GM23338 (cell line): ENCODE measurements at regions not wholly inside any gene's neighbourhood (a gene's known extent, or its start where the extent isn't known, plus 50 kb on each side); places are given as distances from the start of the nearest gene placed in this dataset.

Experiments
- POLR2AphosphoS5 ChIP-seq: IDR thresholded peaks from 2 replicates; pipeline ENCODE4 v1.6.1; 2016; ENCODE audit warnings: antibody characterized with exemption, low read depth
- TF ChIP-seq, protein P1 (sequence below), 2 experiments: fragments of 200-600 bp in 1 of 2; sonication (generic) in 1 of 2; conservative IDR thresholded peaks; 2 replicates each; pipeline versions ENCODE4 v1.5.1 to v1.6.1; 2016 to 2017; ENCODE audit warnings: antibody characterized with exemption in 2 of 2, low read depth in 2 of 2, mild to moderate bottlenecking in 2 of 2, moderate library complexity in 1 of 2
- TF ChIP-seq, protein P2 (sequence below): IDR thresholded peaks from 2 replicates; pipeline ENCODE4 v1.6.1; 2016; ENCODE audit warnings: antibody characterized with exemption

- TF ChIP-seq, protein P1, sequence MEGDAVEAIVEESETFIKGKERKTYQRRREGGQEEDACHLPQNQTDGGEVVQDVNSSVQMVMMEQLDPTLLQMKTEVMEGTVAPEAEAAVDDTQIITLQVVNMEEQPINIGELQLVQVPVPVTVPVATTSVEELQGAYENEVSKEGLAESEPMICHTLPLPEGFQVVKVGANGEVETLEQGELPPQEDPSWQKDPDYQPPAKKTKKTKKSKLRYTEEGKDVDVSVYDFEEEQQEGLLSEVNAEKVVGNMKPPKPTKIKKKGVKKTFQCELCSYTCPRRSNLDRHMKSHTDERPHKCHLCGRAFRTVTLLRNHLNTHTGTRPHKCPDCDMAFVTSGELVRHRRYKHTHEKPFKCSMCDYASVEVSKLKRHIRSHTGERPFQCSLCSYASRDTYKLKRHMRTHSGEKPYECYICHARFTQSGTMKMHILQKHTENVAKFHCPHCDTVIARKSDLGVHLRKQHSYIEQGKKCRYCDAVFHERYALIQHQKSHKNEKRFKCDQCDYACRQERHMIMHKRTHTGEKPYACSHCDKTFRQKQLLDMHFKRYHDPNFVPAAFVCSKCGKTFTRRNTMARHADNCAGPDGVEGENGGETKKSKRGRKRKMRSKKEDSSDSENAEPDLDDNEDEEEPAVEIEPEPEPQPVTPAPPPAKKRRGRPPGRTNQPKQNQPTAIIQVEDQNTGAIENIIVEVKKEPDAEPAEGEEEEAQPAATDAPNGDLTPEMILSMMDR (conservative IDR thresholded peaks at IDR 0.05; ENCODE audit: low read depth in 2 of 2), result no peak
- TF ChIP-seq POLR2AphosphoS5, result no peak
- TF ChIP-seq, protein P2, sequence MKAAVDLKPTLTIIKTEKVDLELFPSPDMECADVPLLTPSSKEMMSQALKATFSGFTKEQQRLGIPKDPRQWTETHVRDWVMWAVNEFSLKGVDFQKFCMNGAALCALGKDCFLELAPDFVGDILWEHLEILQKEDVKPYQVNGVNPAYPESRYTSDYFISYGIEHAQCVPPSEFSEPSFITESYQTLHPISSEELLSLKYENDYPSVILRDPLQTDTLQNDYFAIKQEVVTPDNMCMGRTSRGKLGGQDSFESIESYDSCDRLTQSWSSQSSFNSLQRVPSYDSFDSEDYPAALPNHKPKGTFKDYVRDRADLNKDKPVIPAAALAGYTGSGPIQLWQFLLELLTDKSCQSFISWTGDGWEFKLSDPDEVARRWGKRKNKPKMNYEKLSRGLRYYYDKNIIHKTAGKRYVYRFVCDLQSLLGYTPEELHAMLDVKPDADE, result no peak
Measured at GRCh38 chr7:93773446-93773845, 117.1 kb downstream of the TFPI2 start.
